ENCODE measurements at regions not wholly inside any gene's neighbourhood (a gene's known extent, or its start where the extent isn't known, plus 50 kb on each side); places are given as distances from the start of the nearest gene placed in this dataset.

DNA sequence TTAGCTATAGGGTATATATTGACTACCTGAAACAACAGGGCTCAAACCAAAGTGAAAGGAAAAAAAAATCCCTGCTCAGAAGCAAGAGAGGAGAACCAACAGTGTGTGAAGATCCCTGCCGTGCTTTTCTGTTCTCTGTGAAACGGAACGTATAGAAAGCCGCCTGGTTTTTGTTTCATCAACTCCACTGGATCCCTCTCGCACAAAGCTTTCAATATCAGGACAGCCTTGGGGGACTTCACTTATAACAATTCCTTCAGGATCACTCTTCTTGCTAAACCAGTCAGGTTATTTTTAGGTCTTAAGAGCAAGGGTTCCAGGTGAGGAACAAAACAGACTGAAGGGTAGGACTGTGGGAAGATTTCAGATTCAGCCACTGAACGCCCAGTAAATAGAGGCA lies 151.1 kb upstream of the CACNA2D1 start:
- TF ChIP-seq, protein P1, sequence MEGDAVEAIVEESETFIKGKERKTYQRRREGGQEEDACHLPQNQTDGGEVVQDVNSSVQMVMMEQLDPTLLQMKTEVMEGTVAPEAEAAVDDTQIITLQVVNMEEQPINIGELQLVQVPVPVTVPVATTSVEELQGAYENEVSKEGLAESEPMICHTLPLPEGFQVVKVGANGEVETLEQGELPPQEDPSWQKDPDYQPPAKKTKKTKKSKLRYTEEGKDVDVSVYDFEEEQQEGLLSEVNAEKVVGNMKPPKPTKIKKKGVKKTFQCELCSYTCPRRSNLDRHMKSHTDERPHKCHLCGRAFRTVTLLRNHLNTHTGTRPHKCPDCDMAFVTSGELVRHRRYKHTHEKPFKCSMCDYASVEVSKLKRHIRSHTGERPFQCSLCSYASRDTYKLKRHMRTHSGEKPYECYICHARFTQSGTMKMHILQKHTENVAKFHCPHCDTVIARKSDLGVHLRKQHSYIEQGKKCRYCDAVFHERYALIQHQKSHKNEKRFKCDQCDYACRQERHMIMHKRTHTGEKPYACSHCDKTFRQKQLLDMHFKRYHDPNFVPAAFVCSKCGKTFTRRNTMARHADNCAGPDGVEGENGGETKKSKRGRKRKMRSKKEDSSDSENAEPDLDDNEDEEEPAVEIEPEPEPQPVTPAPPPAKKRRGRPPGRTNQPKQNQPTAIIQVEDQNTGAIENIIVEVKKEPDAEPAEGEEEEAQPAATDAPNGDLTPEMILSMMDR (IDR thresholded peaks at IDR 0.05) = no peak
- no peak for TF ChIP-seq EZH2 (IDR thresholded peaks at IDR 0.05; ENCODE audit: borderline replicate concordance, insufficient read depth, low read depth, low read length, poor library complexity, severe bottlenecking)

All from B cell (primary cell).